HepG2 (cell line): ENCODE measurements at regions not wholly inside any gene's neighbourhood (a gene's known extent, or its start where the extent isn't known, plus 50 kb on each side); places are given as distances from the start of the nearest gene placed in this dataset.

Source experiments
- ATAC-seq: fragments of 200-7000 bp; cut with Tn5 transposase; 3 replicates; pipeline ENCODE4 v1.9.1; 2020; ENCODE audit warnings: mild to moderate bottlenecking, moderate library complexity
- BruUV-seq: library from RNA; stranded (reverse); fragments of 400-500 nt; replicated peaks from 2 replicates; lab custom pipeline; 2021; lab: Mats Ljungman, UMichigan
- CTCF ChIA-PET: fragments of 300-600 bp; formaldehyde crosslinking; extraction: SDS; loops from one replicate; lab custom pipeline; 2021; ENCODE audit warnings: low total read pairs, inconsistent platforms, low intra/inter-chr PET ratio; lab: Yijun Ruan, JAX
- POLR2A ChIA-PET: fragments of 350-600 bp; sonication (Branson Sonifier 250); formaldehyde crosslinking; loops from one replicate; lab custom pipeline; 2020; ENCODE audit warnings: antibody characterized with exemption, inconsistent platforms; lab: Yijun Ruan, JAX
- DNase-seq: peaks from one replicate; pipeline ENCODE4 v3.0.0-alpha.2; 2015; ENCODE audit warnings: low spot score
- FAIRE-seq: peaks from 3 replicates; lab custom pipeline; 2011; peaks lifted over from hg19 to GRCh38; lab: Jason Lieb, UNC
- H2AFZ ChIP-seq: one replicate; pipeline ENCODE4 v1.6.1; 2011; ENCODE audit warnings: low read length, inconsistent platforms
- H3K27ac ChIP-seq: fragments of 300-600 bp; 3 replicates; pipeline ENCODE4 v1.8.0; 2011; ENCODE audit warnings: mixed run types, mild to moderate bottlenecking, mixed read lengths, low read length, inconsistent platforms; ENCODE audit not compliant: insufficient read depth; ENCODE audit errors: extremely low read length
- H3K27me3 ChIP-seq, 2 experiments: fragments of 200-600 bp in 1 of 2; 2 replicates in 1 of 2; 3 replicates in 1 of 2; pipeline versions ENCODE4 v1.6.0 to v1.8.0; 2011; ENCODE audit warnings: low read length in 2 of 2, mild to moderate bottlenecking in 2 of 2, moderate library complexity in 2 of 2, inconsistent platforms in 1 of 2; ENCODE audit not compliant: insufficient read depth in 2 of 2, control insufficient read depth in 1 of 2
- H3K36me3 ChIP-seq, 2 experiments: fragments of 200-600 bp in 1 of 2; replicated peaks in 1 of 2; 2 replicates in 1 of 2; 3 replicates in 1 of 2; pipeline versions ENCODE4 v1.5.1 to v1.8.0; 2011; ENCODE audit warnings: low read length in 2 of 2, inconsistent platforms in 1 of 2; ENCODE audit not compliant: insufficient read depth in 2 of 2, control insufficient read depth in 1 of 2
- H3K4me1 ChIP-seq: 2 replicates; pipeline ENCODE4 v1.5.1; 2012; ENCODE audit warnings: low read length, inconsistent platforms; ENCODE audit not compliant: insufficient read depth
- H3K4me2 ChIP-seq: 2 replicates; pipeline ENCODE4 v1.6.0; 2011; ENCODE audit warnings: low read depth, low read length, inconsistent platforms
- H3K4me3 ChIP-seq, 3 experiments: fragments of 200-600 bp in 1 of 3; sonication (generic), shearing (Covaris generic) in 1 of 3; replicated peaks in 1 of 3; 2 replicates each; pipeline ENCODE4 v1.5.1; 2011 to 2016; ENCODE audit warnings: low read length in 3 of 3, inconsistent platforms in 2 of 3, low read depth in 2 of 3, mild to moderate bottlenecking in 2 of 3, control low read depth in 1 of 3, mixed read lengths in 1 of 3; ENCODE audit not compliant: insufficient read depth in 1 of 3
- H3K79me2 ChIP-seq: one replicate; pipeline ENCODE4 v1.6.1; 2011; ENCODE audit warnings: low read length, inconsistent platforms; ENCODE audit not compliant: insufficient read depth
- H3K9ac ChIP-seq: 2 replicates; pipeline ENCODE4 v1.6.0; 2011; ENCODE audit warnings: mild to moderate bottlenecking, low read depth, low read length, inconsistent platforms; ENCODE audit not compliant: insufficient read depth
- H3K9me3 ChIP-seq: 2 replicates; pipeline ENCODE4 v1.5.1; 2012; ENCODE audit warnings: mild to moderate bottlenecking, low read length
- H4K20me1 ChIP-seq: 2 replicates; pipeline ENCODE4 v1.6.0; 2011; ENCODE audit warnings: inconsistent platforms, mild to moderate bottlenecking, low read length, moderate library complexity; ENCODE audit not compliant: insufficient read depth
- BRD4 ChIP-seq: sonication (generic); formaldehyde crosslinking; IDR thresholded peaks from 2 replicates; pipeline ENCODE4 v1.4.0; 2020; ENCODE audit warnings: missing genetic modification reagents
- CAMTA2 ChIP-seq: sonication (generic); formaldehyde crosslinking; IDR thresholded peaks from 2 replicates; pipeline ENCODE4 v1.4.0; 2020; ENCODE audit warnings: mild to moderate bottlenecking, missing genetic modification reagents, borderline replicate concordance
- CEBPZ ChIP-seq: IDR thresholded peaks from 2 replicates; pipeline ENCODE4 v1.6.1; 2012; ENCODE audit warnings: low read length, improper control_type of control experiment
- DR1 ChIP-seq: sonication (generic); formaldehyde crosslinking; IDR thresholded peaks from 2 replicates; pipeline ENCODE4 v1.8.0; 2021; ENCODE audit warnings: mild to moderate bottlenecking, missing genetic modification reagents, inconsistent platforms
- FOXP1 ChIP-seq, 2 experiments: fragments of 450-650 bp in 1 of 2; IDR thresholded peaks; 2 replicates each; pipeline ENCODE4 v1.6.1; 2017 to 2018; ENCODE audit warnings: antibody characterized with exemption in 1 of 2
- GATA4 ChIP-seq: sonication (generic); IDR thresholded peaks from 2 replicates; pipeline ENCODE4 v1.6.1; 2016; ENCODE audit warnings: antibody characterized with exemption, low read depth, borderline replicate concordance
- MATR3 ChIP-seq: sonication (generic); formaldehyde crosslinking; IDR thresholded peaks from 2 replicates; pipeline ENCODE4 v1.4.0; 2020; ENCODE audit warnings: missing genetic modification reagents
- SAP130 ChIP-seq: IDR thresholded peaks from 2 replicates; pipeline ENCODE4 v1.6.1; 2016; ENCODE audit warnings: low read depth
- SNAI1 ChIP-seq: sonication (generic); formaldehyde crosslinking; IDR thresholded peaks from 2 replicates; pipeline ENCODE4 v1.5.0; 2020; ENCODE audit warnings: mild to moderate bottlenecking, missing genetic modification reagents, borderline replicate concordance
- SP5 ChIP-seq: IDR thresholded peaks from 2 replicates; pipeline ENCODE4 v1.6.1; 2016; ENCODE audit warnings: low read depth, borderline replicate concordance
- U2AF2 ChIP-seq: fragments of 200-400 bp; formaldehyde crosslinking; IDR thresholded peaks from 2 replicates; pipeline ENCODE4 v1.6.1; 2017; ENCODE audit warnings: low read depth, mild to moderate bottlenecking, low read length
- ZNF264 ChIP-seq: sonication (generic); formaldehyde crosslinking; IDR thresholded peaks from 2 replicates; pipeline ENCODE4 v1.4.0; 2020; ENCODE audit warnings: missing genetic modification reagents
- ZNF432 ChIP-seq: sonication (generic); formaldehyde crosslinking; IDR thresholded peaks from 2 replicates; pipeline ENCODE4 v1.5.0; 2020; ENCODE audit warnings: missing genetic modification reagents, mild to moderate bottlenecking, borderline replicate concordance
- ZNF605 ChIP-seq: sonication (generic); formaldehyde crosslinking; IDR thresholded peaks from 2 replicates; pipeline ENCODE4 v1.8.0; 2022; ENCODE audit warnings: mild to moderate bottlenecking, missing genetic modification reagents
- ZNF790 ChIP-seq: sonication (generic); formaldehyde crosslinking; IDR thresholded peaks from 2 replicates; pipeline ENCODE4 v1.8.0; 2022; ENCODE audit warnings: missing genetic modification reagents, mild to moderate bottlenecking, borderline replicate concordance
- WGBS: methylation state at CpG from one replicate; pipeline ENCODE4 v1.1.6; 2017; ENCODE audit warnings: low lambda C conversion rate; 5-methylcytosine and 5-hydroxymethylcytosine counted together
- in situ Hi-C: cut with HindIII; loops from 2 replicates; pipeline ENCODE4 v1.10.0; 2017; ENCODE audit warnings: low pct_unique_long_range_greater_than_20kb; ENCODE audit not compliant: extremely low pct_ligation_motif_present
- intact Hi-C: fragments of 100-400 bp; cut with micrococcal nuclease; formaldehyde crosslinking; loops from one replicate; pipeline ENCODE4 v1.10.0; 2022; ENCODE audit not compliant: unreplicated experiment
- TF ChIP-seq, protein P1 (sequence below): sonication (generic); formaldehyde crosslinking; IDR thresholded peaks from 2 replicates; pipeline ENCODE4 v1.5.0; 2020; ENCODE audit warnings: mild to moderate bottlenecking, missing genetic modification reagents

DNA sequence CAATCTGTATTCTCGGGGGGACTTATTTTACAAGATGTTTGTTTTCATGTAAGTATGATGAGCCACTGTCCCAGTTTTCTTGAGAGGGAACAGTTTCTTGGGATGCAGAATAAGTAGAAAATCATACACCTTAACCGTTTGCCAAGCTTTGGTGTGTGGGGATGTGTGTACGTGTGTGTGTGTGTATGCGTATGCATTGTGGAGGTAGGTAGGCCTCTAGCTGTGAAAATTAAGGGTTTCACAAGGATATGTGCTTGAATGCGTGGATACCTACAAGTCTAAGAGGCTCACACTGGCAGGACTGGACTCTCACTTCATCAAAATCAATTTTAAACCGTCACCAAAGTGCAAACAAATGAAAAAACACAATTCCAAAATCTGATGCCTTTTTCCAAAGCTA, 204.2 kb upstream of the RBMS1 start:
- H3K36me3 ChIP-seq, result no peaks in the 10 kb centered on the region
- 11% methylated on average over 6 of the region's 6 CpGs for whole genome bisulfite sequencing
- no TSS peak for BruUV-seq
- no peak overlapping the region for H3K4me2 ChIP-seq
- no peak for TF ChIP-seq MATR3 (CRISPR knock-in tag)
- TF ChIP-seq FOXP1 (IDR thresholded peaks at IDR 0.05), result no peak
- TF ChIP-seq FOXP1 (CRISPR knock-in tag; IDR thresholded peaks at IDR 0.05), result no peak
- TF ChIP-seq BRD4 (CRISPR knock-in tag), result no peak
- no peak for TF ChIP-seq ZNF605
- no peak for TF ChIP-seq ZNF432 (CRISPR knock-in tag)
- no peak for TF ChIP-seq DR1 (CRISPR knock-in tag)
- TF ChIP-seq GATA4, result no peak
- TF ChIP-seq ZNF264 (CRISPR knock-in tag), result no peak
- TF ChIP-seq CEBPZ, result no peak
- no peak for TF ChIP-seq SAP130 (CRISPR knock-in tag)
- no peak for TF ChIP-seq ZNF790 (CRISPR knock-in tag)
- no peak for TF ChIP-seq SNAI1 (CRISPR knock-in tag)
- TF ChIP-seq CAMTA2, result no peak
- TF ChIP-seq, protein P1, sequence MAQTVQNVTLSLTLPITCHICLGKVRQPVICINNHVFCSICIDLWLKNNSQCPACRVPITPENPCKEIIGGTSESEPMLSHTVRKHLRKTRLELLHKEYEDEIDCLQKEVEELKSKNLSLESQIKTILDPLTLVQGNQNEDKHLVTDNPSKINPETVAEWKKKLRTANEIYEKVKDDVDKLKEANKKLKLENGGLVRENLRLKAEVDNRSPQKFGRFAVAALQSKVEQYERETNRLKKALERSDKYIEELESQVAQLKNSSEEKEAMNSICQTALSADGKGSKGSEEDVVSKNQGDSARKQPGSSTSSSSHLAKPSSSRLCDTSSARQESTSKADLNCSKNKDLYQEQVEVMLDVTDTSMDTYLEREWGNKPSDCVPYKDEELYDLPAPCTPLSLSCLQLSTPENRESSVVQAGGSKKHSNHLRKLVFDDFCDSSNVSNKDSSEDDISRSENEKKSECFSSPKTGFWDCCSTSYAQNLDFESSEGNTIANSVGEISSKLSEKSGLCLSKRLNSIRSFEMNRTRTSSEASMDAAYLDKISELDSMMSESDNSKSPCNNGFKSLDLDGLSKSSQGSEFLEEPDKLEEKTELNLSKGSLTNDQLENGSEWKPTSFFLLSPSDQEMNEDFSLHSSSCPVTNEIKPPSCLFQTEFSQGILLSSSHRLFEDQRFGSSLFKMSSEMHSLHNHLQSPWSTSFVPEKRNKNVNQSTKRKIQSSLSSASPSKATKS, result no peak
- TF ChIP-seq U2AF2, result no peak
- no peak for TF ChIP-seq SP5 (CRISPR knock-in tag)
- H3K27me3 ChIP-seq, result no peaks in the 10 kb centered on the region; a peak in 1 of 5 replicates
- no peaks in the 10 kb centered on the region for H3K9me3 ChIP-seq
- intact Hi-C loops, result loop anchor here (10.0 kb wide), 1 partner anchor 277 kb away; no protein-coding TSS in a partner anchor
- ChIA-PET POLR2A (no interaction called here), CTCF (no interaction called here)
- ATAC-seq (no peak), FAIRE-seq (no peak), DNase-seq (no peak)
- no peak overlapping the region for H3K4me3 ChIP-seq
- H3K9ac ChIP-seq, result no peak overlapping the region
- no peaks in the 10 kb centered on the region for H4K20me1 ChIP-seq
- no peak overlapping the region for H3K27ac ChIP-seq
- H3K79me2 ChIP-seq, result no peaks in the 10 kb centered on the region
- in situ Hi-C loops, result no loop called here
- H2AFZ ChIP-seq, result no peak overlapping the region
- no peaks in the 10 kb centered on the region for H3K4me1 ChIP-seq
